Neural cell (in vitro differentiated cells): ENCODE measurements at regions not wholly inside any gene's neighbourhood (a gene's known extent, or its start where the extent isn't known, plus 50 kb on each side); places are given as distances from the start of the nearest gene placed in this dataset.

ENCODE experiments used
- EZH2 ChIP-seq: fragments of 200-600, 300-800 bp; shearing (Covaris generic), sonication (generic); IDR thresholded peaks from 2 replicates; pipeline ENCODE4 v1.6.1; 2014; ENCODE audit warnings: antibody characterized with exemption, low read length, borderline replicate concordance, mild to moderate bottlenecking; ENCODE audit not compliant: insufficient read depth, poor library complexity, severe bottlenecking
- MXI1 ChIP-seq: fragments of 450-650 bp; conservative IDR thresholded peaks from 2 replicates; pipeline ENCODE4 v1.6.1; 2014; ENCODE audit warnings: antibody characterized with exemption, mild to moderate bottlenecking; ENCODE audit not compliant: poor library complexity, severe bottlenecking
- POLR2AphosphoS5 ChIP-seq: IDR thresholded peaks from 2 replicates; pipeline ENCODE4 v1.6.1; 2012
- RAD21 ChIP-seq: fragments of 450-650 bp; conservative IDR thresholded peaks from 2 replicates; pipeline ENCODE4 v1.6.1; 2014; ENCODE audit warnings: antibody characterized with exemption, mild to moderate bottlenecking, moderate library complexity
- REST ChIP-seq: IDR thresholded peaks from 2 replicates; pipeline ENCODE4 v1.6.1; 2012; ENCODE audit warnings: borderline replicate concordance
- SMC3 ChIP-seq: fragments of 450-650 bp; conservative IDR thresholded peaks from 2 replicates; pipeline ENCODE4 v1.6.1; 2014; ENCODE audit warnings: antibody characterized with exemption, mild to moderate bottlenecking, moderate library complexity; ENCODE audit not compliant: poor library complexity
- TAF1 ChIP-seq: IDR thresholded peaks from 2 replicates; pipeline ENCODE4 v1.6.1; 2012; ENCODE audit warnings: low read depth
- TF ChIP-seq, protein P1 (sequence below): fragments of 450-650 bp; IDR thresholded peaks from 2 replicates; pipeline ENCODE4 v1.5.1; 2014; ENCODE audit warnings: antibody characterized with exemption, mild to moderate bottlenecking, moderate library complexity; ENCODE audit not compliant: poor library complexity, severe bottlenecking

DNA sequence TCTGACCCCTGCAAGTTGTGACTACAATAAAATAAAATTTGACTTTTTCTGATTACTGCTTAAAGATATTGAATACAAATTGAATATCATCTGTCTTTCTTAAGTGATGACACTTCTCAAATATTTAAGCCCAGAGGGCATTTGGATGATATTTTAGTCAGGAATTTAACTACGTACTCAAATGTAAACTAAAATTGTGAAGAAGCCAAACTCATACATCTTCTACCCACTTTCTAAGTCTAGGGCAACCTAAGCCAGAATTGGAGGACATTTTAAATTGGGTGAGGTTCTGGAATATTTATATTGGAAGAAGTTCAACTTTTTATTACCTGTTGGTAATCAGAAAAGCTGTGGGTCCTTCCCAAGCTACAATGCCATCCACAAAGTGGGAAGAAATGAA, 149.1 kb upstream of the WDR11 start:
- TF ChIP-seq, protein P1, sequence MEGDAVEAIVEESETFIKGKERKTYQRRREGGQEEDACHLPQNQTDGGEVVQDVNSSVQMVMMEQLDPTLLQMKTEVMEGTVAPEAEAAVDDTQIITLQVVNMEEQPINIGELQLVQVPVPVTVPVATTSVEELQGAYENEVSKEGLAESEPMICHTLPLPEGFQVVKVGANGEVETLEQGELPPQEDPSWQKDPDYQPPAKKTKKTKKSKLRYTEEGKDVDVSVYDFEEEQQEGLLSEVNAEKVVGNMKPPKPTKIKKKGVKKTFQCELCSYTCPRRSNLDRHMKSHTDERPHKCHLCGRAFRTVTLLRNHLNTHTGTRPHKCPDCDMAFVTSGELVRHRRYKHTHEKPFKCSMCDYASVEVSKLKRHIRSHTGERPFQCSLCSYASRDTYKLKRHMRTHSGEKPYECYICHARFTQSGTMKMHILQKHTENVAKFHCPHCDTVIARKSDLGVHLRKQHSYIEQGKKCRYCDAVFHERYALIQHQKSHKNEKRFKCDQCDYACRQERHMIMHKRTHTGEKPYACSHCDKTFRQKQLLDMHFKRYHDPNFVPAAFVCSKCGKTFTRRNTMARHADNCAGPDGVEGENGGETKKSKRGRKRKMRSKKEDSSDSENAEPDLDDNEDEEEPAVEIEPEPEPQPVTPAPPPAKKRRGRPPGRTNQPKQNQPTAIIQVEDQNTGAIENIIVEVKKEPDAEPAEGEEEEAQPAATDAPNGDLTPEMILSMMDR: no peak
- no peak for TF ChIP-seq POLR2AphosphoS5
- no peak for TF ChIP-seq RAD21
- no peak for TF ChIP-seq REST
- TF ChIP-seq EZH2: no peak
- no peak for TF ChIP-seq SMC3
- TF ChIP-seq TAF1: no peak
- TF ChIP-seq MXI1: no peak
